Uterus (tissue), 2 donors: ENCODE measurements at regions not wholly inside any gene's neighbourhood (a gene's known extent, or its start where the extent isn't known, plus 50 kb on each side); places are given as distances from the start of the nearest gene placed in this dataset.

Source experiments
- POLR2A ChIP-seq, 2 donors: fragments of 450-650 bp; IDR thresholded peaks; one replicate each; pipeline ENCODE4 v1.6.1; 2016; ENCODE audit warnings: antibody characterized with exemption in 2 of 2, mild to moderate bottlenecking in 1 of 2, moderate library complexity in 1 of 2
- TF ChIP-seq, protein P1 (sequence below), 4 experiments: fragments of 200-600 bp in 2 of 4; fragments of 450-650 bp in 2 of 4; sonication (generic) in 2 of 4; IDR thresholded peaks; one replicate each; pipeline ENCODE4 v1.5.1; 2016 to 2019; ENCODE audit warnings: antibody characterized with exemption in 4 of 4, mild to moderate bottlenecking in 2 of 4, moderate library complexity in 1 of 4

DNA sequence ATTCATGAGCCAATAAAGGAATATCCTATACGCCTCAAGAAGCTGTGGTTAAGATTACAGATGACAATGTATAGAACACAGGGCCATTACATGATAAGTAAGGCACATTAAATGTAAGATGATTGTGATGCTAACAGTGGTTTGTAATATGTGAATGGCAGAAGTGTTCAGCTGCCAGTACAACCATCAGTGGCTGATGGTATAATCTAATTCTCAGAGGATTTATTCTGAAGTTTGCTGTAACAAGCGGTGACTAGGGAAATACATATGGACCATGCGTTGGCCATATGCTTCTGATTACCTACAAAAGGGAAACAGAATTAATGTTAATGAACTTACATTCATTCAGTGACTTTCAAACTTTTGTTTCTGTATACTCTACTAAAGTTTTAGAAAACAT is 750.8 kb upstream of the KLHL29 start:
- TF ChIP-seq, protein P1, sequence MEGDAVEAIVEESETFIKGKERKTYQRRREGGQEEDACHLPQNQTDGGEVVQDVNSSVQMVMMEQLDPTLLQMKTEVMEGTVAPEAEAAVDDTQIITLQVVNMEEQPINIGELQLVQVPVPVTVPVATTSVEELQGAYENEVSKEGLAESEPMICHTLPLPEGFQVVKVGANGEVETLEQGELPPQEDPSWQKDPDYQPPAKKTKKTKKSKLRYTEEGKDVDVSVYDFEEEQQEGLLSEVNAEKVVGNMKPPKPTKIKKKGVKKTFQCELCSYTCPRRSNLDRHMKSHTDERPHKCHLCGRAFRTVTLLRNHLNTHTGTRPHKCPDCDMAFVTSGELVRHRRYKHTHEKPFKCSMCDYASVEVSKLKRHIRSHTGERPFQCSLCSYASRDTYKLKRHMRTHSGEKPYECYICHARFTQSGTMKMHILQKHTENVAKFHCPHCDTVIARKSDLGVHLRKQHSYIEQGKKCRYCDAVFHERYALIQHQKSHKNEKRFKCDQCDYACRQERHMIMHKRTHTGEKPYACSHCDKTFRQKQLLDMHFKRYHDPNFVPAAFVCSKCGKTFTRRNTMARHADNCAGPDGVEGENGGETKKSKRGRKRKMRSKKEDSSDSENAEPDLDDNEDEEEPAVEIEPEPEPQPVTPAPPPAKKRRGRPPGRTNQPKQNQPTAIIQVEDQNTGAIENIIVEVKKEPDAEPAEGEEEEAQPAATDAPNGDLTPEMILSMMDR (IDR thresholded peaks at IDR 0.05), result no peak
- TF ChIP-seq POLR2A (IDR thresholded peaks at IDR 0.05), result no peak
